ENCODE measurements at regions not wholly inside any gene's neighbourhood (a gene's known extent, or its start where the extent isn't known, plus 50 kb on each side); places are given as distances from the start of the nearest gene placed in this dataset.
A peak's percentile ranks its signal among the peaks of the same experiment; 100 is the strongest.

DNA sequence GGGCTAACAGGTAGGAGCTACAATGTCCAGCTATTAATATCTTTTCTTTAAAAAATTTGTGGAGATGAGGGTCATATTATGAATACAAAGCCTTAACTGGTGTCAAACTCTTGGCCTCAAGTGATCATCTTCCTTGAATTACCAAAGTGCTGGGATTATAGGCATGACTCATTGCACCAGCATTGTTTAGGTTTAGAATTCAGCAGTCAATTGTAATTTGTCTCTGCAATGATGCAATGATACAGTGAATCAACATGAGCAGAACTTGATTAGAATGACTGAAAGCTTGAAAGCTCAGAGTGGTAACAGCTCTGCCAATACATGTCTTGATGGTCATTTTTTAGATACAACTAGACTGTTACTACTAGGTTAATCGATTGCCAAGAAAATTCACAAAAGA, 752.8 kb upstream of the MIR17HG start:
- peak; percentile 23 for DNase-seq
- BruUV-seq (replicated peaks), result no TSS peak
- Histone ChIP-seq H3K27ac (ENCODE audit: insufficient read depth, low read length) (no peak overlapping the region), H3K27me3 (ENCODE audit: control insufficient read depth, insufficient read depth, low read length) (no peaks in the 10 kb centered on the region), H3K18ac (ENCODE audit: low read depth, low read length) (no peak overlapping the region), H3K23ac (ENCODE audit: low read depth, low read length) (no peak overlapping the region), H3K4ac (ENCODE audit: low read depth, low read length) (no peak overlapping the region), H2AFZ (replicated peaks; ENCODE audit: low read length, poor library complexity) (no peak overlapping the region), H3K9me1 (ENCODE audit: insufficient read depth, low read length) (no peaks in the 10 kb centered on the region), H3K79me1 (ENCODE audit: low read depth in 1 of 2, low read length in 2 of 2) (no peaks in the 10 kb centered on the region), H2AK9ac (replicated peaks; ENCODE audit: low read depth, low read length, poor library complexity) (no peak overlapping the region), H2BK5ac (ENCODE audit: low read depth, low read length, poor library complexity, severe bottlenecking) (no peak overlapping the region), H3K14ac (replicated peaks; ENCODE audit: low read depth, low read length) (no peak overlapping the region), H4K8ac (ENCODE audit: low read depth in 2 of 2, low read length in 2 of 2) (no peak overlapping the region), H2AK5ac (ENCODE audit: low read depth, low read length) (no peak overlapping the region), H3K4me3 (ENCODE audit: insufficient read depth, low read depth, low read length) (no peak overlapping the region), H2BK120ac (ENCODE audit: low read depth, low read length) (no peak overlapping the region), H3K56ac (ENCODE audit: extremely low read depth, insufficient read depth, low read length) (no peak overlapping the region), H4K91ac (ENCODE audit: insufficient read depth, low read depth, low read length) (no peak overlapping the region), H3K9ac (ENCODE audit: low read depth, low read length) (no peak overlapping the region), H3K9me3 (ENCODE audit: control insufficient read depth, insufficient read depth, low read length) (no peaks in the 10 kb centered on the region; the same call in 1 of the 2 replicates), H3K4me1 (ENCODE audit: control insufficient read depth, insufficient read depth, low read length) (no peaks in the 10 kb centered on the region), H3K36me3 (ENCODE audit: control insufficient read depth, insufficient read depth, low read length) (no peaks in the 10 kb centered on the region), H4K5ac (ENCODE audit: low read depth, low read length) (no peak overlapping the region), H2BK20ac (ENCODE audit: low read depth, low read length) (no peak overlapping the region), H4K20me1 (ENCODE audit: insufficient read depth, low read length) (no peaks in the 10 kb centered on the region), H2BK15ac (ENCODE audit: low read depth, low read length) (no peak overlapping the region), H3K4me2 (ENCODE audit: low read depth, low read length) (no peak overlapping the region)
- TF ChIP-seq CEBPB (IDR thresholded peaks at IDR 0.05; ENCODE audit: low read depth, low read length) (0 out of 2 replicates have a peak, but pooled peaks have one; percentile 9), NFE2L2 (IDR thresholded peaks at IDR 0.05; ENCODE audit: low read depth, low read length) (no peak), RAD21 (IDR thresholded peaks at IDR 0.05; ENCODE audit: low read length) (no peak)
- TF ChIP-seq, protein P1, sequence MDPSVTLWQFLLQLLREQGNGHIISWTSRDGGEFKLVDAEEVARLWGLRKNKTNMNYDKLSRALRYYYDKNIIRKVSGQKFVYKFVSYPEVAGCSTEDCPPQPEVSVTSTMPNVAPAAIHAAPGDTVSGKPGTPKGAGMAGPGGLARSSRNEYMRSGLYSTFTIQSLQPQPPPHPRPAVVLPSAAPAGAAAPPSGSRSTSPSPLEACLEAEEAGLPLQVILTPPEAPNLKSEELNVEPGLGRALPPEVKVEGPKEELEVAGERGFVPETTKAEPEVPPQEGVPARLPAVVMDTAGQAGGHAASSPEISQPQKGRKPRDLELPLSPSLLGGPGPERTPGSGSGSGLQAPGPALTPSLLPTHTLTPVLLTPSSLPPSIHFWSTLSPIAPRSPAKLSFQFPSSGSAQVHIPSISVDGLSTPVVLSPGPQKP (IDR thresholded peaks at IDR 0.05; ENCODE audit: borderline replicate concordance, low read depth, low read length), result no peak
- ATAC-seq (ENCODE audit: low read depth), result no peak
- dilution Hi-C loops (cut with HindIII; ENCODE audit: low sequenced_read_pairs, unreplicated experiment) (no loop called here), intact Hi-C loops (cut with micrococcal nuclease) (no loop called here), in situ Hi-C loops (cut with MboI; ENCODE audit: low sequenced_read_pairs) (no loop called here)
- CTCF ChIA-PET, result no interaction called here
- WGBS, 2 experiments (ENCODE audit: extremely low coverage in 2 of 2, insufficient read length in 1 of 2), result no CpG with 5 or more reads among the region's 1 CpG
- POLR2A ChIA-PET (ENCODE audit: unreplicated experiment), result no interaction called here

All from IMR-90 (cell line).